Small intestine (tissue), 7 donors: ENCODE measurements at regions not wholly inside any gene's neighbourhood (a gene's known extent, or its start where the extent isn't known, plus 50 kb on each side); places are given as distances from the start of the nearest gene placed in this dataset.
A peak's percentile ranks its signal among the peaks of the same experiment; 100 is the strongest.

Source experiments
- DNase-seq, 2 donors: peaks; one replicate each; pipeline versions ENCODE4 v3.0.0 to v3.0.0-alpha.2; 2013
- FAIRE-seq: peaks from 2 replicates; lab custom pipeline; 2012; peaks lifted over from hg19 to GRCh38; lab: Jason Lieb, UNC
- H3K27ac ChIP-seq, 3 donors: one replicate each; pipeline ENCODE4 v1.5.1; 2013; ENCODE audit warnings: low read length in 2 of 3, mild to moderate bottlenecking in 2 of 3, control low read depth in 1 of 3, inconsistent platforms in 1 of 3, low read depth in 1 of 3, moderate library complexity in 1 of 3
- H3K27me3 ChIP-seq, 3 donors: one replicate each; pipeline ENCODE4 v1.6.1; 2013; ENCODE audit warnings: low read length in 3 of 3, inconsistent platforms in 1 of 3; ENCODE audit not compliant: control insufficient read depth in 3 of 3, insufficient read depth in 3 of 3
- H3K36me3 ChIP-seq, 3 donors: one replicate each; pipeline ENCODE4 v1.6.1; 2013; ENCODE audit warnings: low read length in 3 of 3, inconsistent platforms in 1 of 3, low read depth in 1 of 3, mild to moderate bottlenecking in 1 of 3, moderate library complexity in 1 of 3; ENCODE audit not compliant: control insufficient read depth in 3 of 3, insufficient read depth in 2 of 3
- H3K4me1 ChIP-seq, 3 donors: one replicate each; pipeline ENCODE4 v1.6.1; 2013; ENCODE audit warnings: low read length in 2 of 3, inconsistent platforms in 1 of 3, low read depth in 1 of 3, mild to moderate bottlenecking in 1 of 3, moderate library complexity in 1 of 3; ENCODE audit not compliant: control insufficient read depth in 3 of 3, insufficient read depth in 2 of 3
- H3K4me3 ChIP-seq, 3 donors: one replicate each; pipeline ENCODE4 v1.5.1; 2013; ENCODE audit warnings: low read length in 3 of 3, control low read depth in 1 of 3, inconsistent platforms in 1 of 3, low read depth in 1 of 3, mild to moderate bottlenecking in 1 of 3, moderate library complexity in 1 of 3
- H3K9me3 ChIP-seq, 2 donors: one replicate each; pipeline ENCODE4 v1.6.1; 2013; ENCODE audit warnings: low read depth in 1 of 2, low read length in 1 of 2; ENCODE audit not compliant: control insufficient read depth in 2 of 2, insufficient read depth in 1 of 2
- WGBS, 3 donors: extraction: QIAGEN DNeasy Blood & Tissue Kit; methylation state at CpG; one replicate each; pipeline ENCODE4 v1.1.7; 2013; 5-methylcytosine and 5-hydroxymethylcytosine counted together
- donor health status: healthy with polysubstance abuse.
- donor health status: control.
- donor health status: control.
- donor health status: Bipolar disorder and iron deficiency.
- donor health status: healthy.

GRCh38 chr9:89837162-89837933 lies 232.5 kb downstream of the GADD45G start:
- H3K27me3 ChIP-seq = no peaks in the 10 kb centered on the region
- H3K4me1 ChIP-seq = peaks cover 0 to 22% (median 0%) of the 10 kb centered on the region in 3 donors
- no peaks in the 10 kb centered on the region for H3K36me3 ChIP-seq
- no peak for DNase-seq
- H3K27ac ChIP-seq = no peak overlapping the region
- no peaks in the 10 kb centered on the region for H3K9me3 ChIP-seq
- no peak for FAIRE-seq
- H3K4me3 ChIP-seq = no peak overlapping the region
- 75 to 82% (median 77%) methylated on average over 11 of the region's 11 CpGs for WGBS, 3 donors

DNA sequence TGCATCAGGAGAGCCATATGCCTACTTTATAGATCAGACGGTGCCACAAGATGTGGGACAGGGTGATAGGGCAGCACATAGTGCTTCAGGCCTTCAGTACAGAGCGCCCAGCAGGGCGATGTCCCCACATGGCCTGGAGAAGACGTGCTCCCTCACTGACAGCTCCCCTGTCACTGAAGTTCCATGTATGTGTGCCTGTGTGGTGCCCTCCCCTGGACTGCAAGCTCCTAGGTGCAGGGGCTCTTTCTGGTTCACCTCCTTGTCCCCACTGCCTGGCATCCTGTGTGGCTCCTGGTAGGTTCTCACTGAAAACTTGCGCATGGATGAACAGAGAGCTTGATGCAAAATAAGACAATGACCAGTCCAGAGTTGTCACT lies 233.1 kb downstream of the GADD45G start:
- no peaks in the 10 kb centered on the region for H3K36me3 ChIP-seq
- DNase-seq (no peak), FAIRE-seq (no peak)
- WGBS, 3 donors = 95 to 97% (median 96%) methylated on average over 5 of the region's 5 CpGs
- no peaks in the 10 kb centered on the region for H3K27me3 ChIP-seq
- peaks cover 0 to 27% (median 3%) of the 10 kb centered on the region in 3 donors for H3K4me1 ChIP-seq
- no peak overlapping the region for H3K4me3 ChIP-seq
- H3K9me3 ChIP-seq = no peaks in the 10 kb centered on the region
- H3K27ac ChIP-seq = no peak overlapping the region

- no peak overlapping the region for H3K4me3 ChIP-seq
- H3K4me1 ChIP-seq = peaks cover 0 to 31% (median 3%) of the 10 kb centered on the region in 3 donors
- no peak overlapping the region for H3K27ac ChIP-seq
- FAIRE-seq (no peak), DNase-seq (no peak)
- no peaks in the 10 kb centered on the region for H3K27me3 ChIP-seq
- WGBS, 3 donors = 74 to 88% (median 80%) methylated on average over 6 of the region's 6 CpGs
- H3K9me3 ChIP-seq = no peaks in the 10 kb centered on the region
- H3K36me3 ChIP-seq = no peaks in the 10 kb centered on the region
Measured at GRCh38 chr9:89838621-89839020, 233.8 kb downstream of the GADD45G start.

- Histone ChIP-seq H3K4me1 (peaks cover 0 to 34% (median 3%) of the 10 kb centered on the region in 3 donors), H3K27ac (peak overlapping the region in 2 of 3 donors; percentile 14 to 40), H3K27me3 (no peaks in the 10 kb centered on the region), H3K36me3 (no peaks in the 10 kb centered on the region), H3K4me3 (no peak overlapping the region), H3K9me3 (no peaks in the 10 kb centered on the region)
- peak; percentile 28 to 71 for DNase-seq
- WGBS, 3 donors = 34 to 51% (median 47%) methylated on average over 4 of the region's 4 CpGs
- no peak for FAIRE-seq
Measured at GRCh38 chr9:89839449-89839848, 234.6 kb downstream of the GADD45G start.

DNA sequence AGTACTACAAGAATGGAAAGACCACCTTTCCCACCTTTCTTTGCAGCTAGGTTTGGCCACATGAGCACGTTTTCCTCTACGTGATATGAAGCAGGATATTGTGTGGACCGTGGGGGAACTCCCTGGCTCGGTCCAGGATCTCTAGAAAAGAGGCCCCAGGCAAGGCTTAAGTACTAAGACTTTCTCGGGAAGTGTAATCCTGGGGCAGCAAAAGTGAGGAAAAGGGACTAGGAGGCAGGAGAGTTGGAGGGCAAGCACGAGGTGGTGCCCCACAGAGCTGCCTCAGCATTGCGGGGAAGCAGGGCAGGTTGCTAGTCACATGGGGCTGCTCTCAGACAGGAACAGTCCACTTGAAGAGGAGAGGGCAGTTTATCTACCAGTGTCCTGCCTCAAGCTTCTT lies 235.1 kb downstream of the GADD45G start:
- no peaks in the 10 kb centered on the region for H3K9me3 ChIP-seq
- DNase-seq = peak in 1 of 2 donors; percentile 42
- no peak for FAIRE-seq
- H3K27me3 ChIP-seq = no peaks in the 10 kb centered on the region
- 73 to 86% (median 77%) methylated on average over 7 of the region's 7 CpGs for WGBS, 3 donors
- peak overlapping the region in 2 of 3 donors; percentile 14 to 40 for H3K27ac ChIP-seq
- H3K36me3 ChIP-seq = no peaks in the 10 kb centered on the region
- H3K4me3 ChIP-seq = no peak overlapping the region
- H3K4me1 ChIP-seq = peaks cover 0 to 34% (median 3%) of the 10 kb centered on the region in 3 donors

DNA sequence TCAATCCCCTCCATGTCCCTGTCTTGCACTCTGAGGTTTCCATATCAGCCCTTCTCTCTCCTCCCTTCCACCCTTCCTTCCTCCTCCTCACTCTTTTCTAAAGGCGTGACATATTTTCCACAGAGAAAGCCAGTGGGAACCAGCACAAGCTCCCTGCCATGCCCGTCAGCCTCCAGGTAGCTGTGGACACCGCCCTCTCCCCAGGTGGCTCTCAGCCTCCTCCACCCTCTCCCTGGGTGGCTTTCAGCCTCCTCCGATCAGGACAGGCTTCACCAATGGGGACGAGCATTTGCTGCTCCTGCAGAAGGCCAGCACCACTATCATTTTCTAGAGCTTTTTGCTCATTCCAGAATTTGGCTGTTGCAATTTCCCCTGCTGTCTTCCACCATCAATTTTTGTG lies 236.6 kb downstream of the GADD45G start:
- H3K27me3 ChIP-seq = no peaks in the 10 kb centered on the region
- H3K9me3 ChIP-seq = no peaks in the 10 kb centered on the region
- no peak for FAIRE-seq
- H3K4me1 ChIP-seq = peaks cover 0 to 34% (median 3%) of the 10 kb centered on the region in 3 donors
- 93 to 98% (median 95%) methylated on average over 5 of the region's 5 CpGs for WGBS, 3 donors
- no peaks in the 10 kb centered on the region for H3K36me3 ChIP-seq
- H3K27ac ChIP-seq = no peak overlapping the region
- H3K4me3 ChIP-seq = no peak overlapping the region
- no peak for DNase-seq

DNA sequence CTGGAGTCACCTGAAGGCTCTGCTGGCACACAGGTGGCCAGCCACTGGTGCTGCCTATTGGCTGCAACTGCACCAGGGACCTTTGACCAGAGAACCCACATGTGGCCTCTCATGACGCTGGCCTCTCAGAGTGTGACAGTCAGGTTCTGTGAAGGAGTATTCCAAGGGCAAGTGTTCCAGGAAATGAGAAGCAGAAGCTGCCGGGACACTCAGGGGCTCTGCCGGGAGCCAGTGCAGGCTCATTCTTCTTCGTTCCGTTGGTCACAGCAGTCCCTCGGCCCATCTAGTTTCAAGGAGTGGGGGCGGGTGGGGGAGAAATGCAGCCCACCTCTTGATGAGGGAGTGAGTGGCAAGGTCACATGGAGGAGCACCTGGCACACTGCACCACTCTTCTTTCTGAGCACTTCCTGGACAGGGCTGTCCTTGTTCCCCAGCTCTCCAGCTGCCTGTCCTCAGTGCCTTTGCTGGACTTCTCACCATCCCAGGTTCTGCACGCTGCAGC lies 237.5 kb downstream of the GADD45G start:
- no peaks in the 10 kb centered on the region for H3K36me3 ChIP-seq
- peaks cover 0 to 34% (median 3%) of the 10 kb centered on the region in 3 donors for H3K4me1 ChIP-seq
- no peak overlapping the region for H3K4me3 ChIP-seq
- 25 to 61% (median 33%) methylated on average over 8 of the region's 8 CpGs for WGBS, 3 donors
- peak overlapping the region; percentile 46 to 78 (median 75) for H3K27ac ChIP-seq
- no peaks in the 10 kb centered on the region for H3K27me3 ChIP-seq
- no peaks in the 10 kb centered on the region for H3K9me3 ChIP-seq
- FAIRE-seq = no peak
- peak; percentile 91 to 95 for DNase-seq

GRCh38 chr9:89843074-89843473 lies 238.3 kb downstream of the GADD45G start:
- H3K4me3 ChIP-seq = no peak overlapping the region
- no peak overlapping the region for H3K27ac ChIP-seq
- no peaks in the 10 kb centered on the region for H3K9me3 ChIP-seq
- DNase-seq (no peak), FAIRE-seq (no peak)
- no peaks in the 10 kb centered on the region for H3K36me3 ChIP-seq
- 95 to 97% (median 96%) methylated on average over 5 of the region's 5 CpGs for WGBS, 3 donors
- peaks cover 0 to 34% (median 3%) of the 10 kb centered on the region in 3 donors for H3K4me1 ChIP-seq
- H3K27me3 ChIP-seq = no peaks in the 10 kb centered on the region
